ENCODE measurements at regions not wholly inside any gene's neighbourhood (a gene's known extent, or its start where the extent isn't known, plus 50 kb on each side); places are given as distances from the start of the nearest gene placed in this dataset.

- TF ChIP-seq POLR2A (IDR thresholded peaks at IDR 0.05; ENCODE audit: extremely low read depth, insufficient read length) = no peak
- TF ChIP-seq CTCF (IDR thresholded peaks at IDR 0.05; ENCODE audit: low read depth, low read length) = no peak
Measured at GRCh38 chr19:28445826-28446225, 767.1 kb downstream of the UQCRFS1 start.
